HG03135 (cell line): ENCODE measurements at regions not wholly inside any gene's neighbourhood (a gene's known extent, or its start where the extent isn't known, plus 50 kb on each side); places are given as distances from the start of the nearest gene placed in this dataset.
"Not testable (repeated sequence)": the region's sequence is repeated elsewhere in the genome, so short reads cannot be mapped to it uniquely, and the experiment has no call there.

Source experiments
- ATAC-seq: cut with Tn5 transposase; IDR thresholded peaks from one replicate; pipeline ENCODE4 v1.9.1; 2021; ENCODE audit warnings: mild to moderate bottlenecking, moderate library complexity; ENCODE audit not compliant: unreplicated experiment

GRCh38 chr20:48366230-48366629 lies 461.6 kb downstream of the PREX1 start:
- ATAC-seq: no peak

- ATAC-seq: no peak
Measured at GRCh38 chr20:48364688-48365421, 462.9 kb downstream of the PREX1 start.

- ATAC-seq: no peak
Measured at GRCh38 chr20:48364055-48364454, 463.7 kb downstream of the PREX1 start.

GRCh38 chr20:48360342-48360975 lies 467.3 kb downstream of the PREX1 start:
- peak; percentile 38 for ATAC-seq

- ATAC-seq: peak; percentile 69
Measured at GRCh38 chr20:48359692-48360341, 468.0 kb downstream of the PREX1 start.

GRCh38 chr20:48359055-48359390 lies 468.8 kb downstream of the PREX1 start:
- ATAC-seq: not testable (repeated sequence)

GRCh38 chr20:48358176-48359054 lies 469.4 kb downstream of the PREX1 start:
- ATAC-seq: no peak

- ATAC-seq: no peak
Measured at GRCh38 chr20:48357714-48358113, 470.1 kb downstream of the PREX1 start.

GRCh38 chr20:48354903-48355302 lies 472.9 kb downstream of the PREX1 start:
- no peak for ATAC-seq

GRCh38 chr20:48354320-48354876 lies 473.4 kb downstream of the PREX1 start:
- no peak for ATAC-seq

GRCh38 chr20:48352628-48353027 lies 475.2 kb downstream of the PREX1 start:
- ATAC-seq: no peak

GRCh38 chr20:48352042-48352441 lies 475.8 kb downstream of the PREX1 start:
- no peak for ATAC-seq

- no peak for ATAC-seq
Measured at GRCh38 chr20:48350313-48350988, 477.3 kb downstream of the PREX1 start.

- ATAC-seq: no peak
Measured at GRCh38 chr20:48349656-48350055, 478.1 kb downstream of the PREX1 start.

GRCh38 chr20:48348022-48348421 lies 479.8 kb downstream of the PREX1 start:
- no peak for ATAC-seq

GRCh38 chr20:48342822-48343513 lies 484.8 kb downstream of the PREX1 start:
- no peak for ATAC-seq

- no peak for ATAC-seq
Measured at GRCh38 chr20:48340883-48341281, 486.9 kb downstream of the PREX1 start.

GRCh38 chr20:48339986-48340882 lies 487.6 kb downstream of the PREX1 start:
- ATAC-seq: no peak
